ENCODE measurements at regions not wholly inside any gene's neighbourhood (a gene's known extent, or its start where the extent isn't known, plus 50 kb on each side); places are given as distances from the start of the nearest gene placed in this dataset.
"Not testable (repeated sequence)": the region's sequence is repeated elsewhere in the genome, so short reads cannot be mapped to it uniquely, and the experiment has no call there.

- not testable (repeated sequence) for TF ChIP-seq CTCF (tag by site-specific recombination; IDR thresholded peaks at IDR 0.05); ZNF416 (tag by site-specific recombination; IDR thresholded peaks at IDR 0.05); ZNF274 (IDR thresholded peaks at IDR 0.05; ENCODE audit: low read length); ZNF274 (tag by site-specific recombination; IDR thresholded peaks at IDR 0.05; ENCODE audit: borderline replicate concordance); ZNF23 (tag by site-specific recombination; IDR thresholded peaks at IDR 0.05; ENCODE audit: borderline replicate concordance); RBAK (tag by site-specific recombination; IDR thresholded peaks at IDR 0.05); REST (tag by site-specific recombination; IDR thresholded peaks at IDR 0.05); ZNF24 (tag by site-specific recombination; IDR thresholded peaks at IDR 0.05)
These were observed 67.1 kb upstream of the MUC20 start for GRCh38 chr3:195653641-195654040.

All from HEK293 (cell line).